ENCODE measurements at regions not wholly inside any gene's neighbourhood (a gene's known extent, or its start where the extent isn't known, plus 50 kb on each side); places are given as distances from the start of the nearest gene placed in this dataset.
A peak's percentile ranks its signal among the peaks of the same experiment; 100 is the strongest.
"Not testable (repeated sequence)": the region's sequence is repeated elsewhere in the genome, so short reads cannot be mapped to it uniquely, and the experiment has no call there.

GRCh38 chr10:3321123-3321522, 148.5 kb upstream of the PITRM1 start:
- no peak for DNase-seq (ENCODE audit: low read depth)
- H3K4me3 ChIP-seq (ENCODE audit: low read depth, low read length) = no peak overlapping the region
- TF ChIP-seq CTCF (IDR thresholded peaks at IDR 0.05; ENCODE audit: insufficient read depth, low read depth, low read length) = no peak

- no peak for DNase-seq (ENCODE audit: low read depth)
- no peak for TF ChIP-seq CTCF (IDR thresholded peaks at IDR 0.05; ENCODE audit: insufficient read depth, low read depth, low read length)
- H3K4me3 ChIP-seq (ENCODE audit: low read depth, low read length) = no peak overlapping the region
Observed at GRCh38 chr10:3319811-3320226, 147.2 kb upstream of the PITRM1 start.

- not testable (repeated sequence) for DNase-seq (ENCODE audit: low read depth); H3K4me3 ChIP-seq (ENCODE audit: low read depth, low read length)
Observed at GRCh38 chr10:3318480-3318807, 145.9 kb upstream of the PITRM1 start.

GRCh38 chr10:3317553-3318479, 145.2 kb upstream of the PITRM1 start:
- not testable (repeated sequence) for DNase-seq (ENCODE audit: low read depth); H3K4me3 ChIP-seq (ENCODE audit: low read depth, low read length)

- DNase-seq (ENCODE audit: low read depth) = not testable (repeated sequence)
Observed at GRCh38 chr10:3314445-3315085, 142.0 kb upstream of the PITRM1 start.

GRCh38 chr10:3313784-3314444, 141.3 kb upstream of the PITRM1 start:
- peak; percentile 72 for DNase-seq (ENCODE audit: low read depth)
- not testable (repeated sequence) for H3K4me3 ChIP-seq (ENCODE audit: low read depth, low read length)

More at GRCh38 chr10:3314445-3315085, 142.0 kb upstream of the PITRM1 start:
- not testable (repeated sequence) for H3K4me3 ChIP-seq (ENCODE audit: low read depth, low read length)

- TF ChIP-seq CTCF (IDR thresholded peaks at IDR 0.05; ENCODE audit: insufficient read depth, low read depth, low read length) = no peak
- DNase-seq (ENCODE audit: low read depth) = no peak
- H3K4me3 ChIP-seq (ENCODE audit: low read depth, low read length) = no peak overlapping the region
Observed at GRCh38 chr10:3312403-3312940, 139.9 kb upstream of the PITRM1 start.

GRCh38 chr10:3310016-3310784, 137.6 kb upstream of the PITRM1 start:
- no peak for DNase-seq (ENCODE audit: low read depth)
- no peak overlapping the region for H3K4me3 ChIP-seq (ENCODE audit: low read depth, low read length)
- no peak for TF ChIP-seq CTCF (IDR thresholded peaks at IDR 0.05; ENCODE audit: insufficient read depth, low read depth, low read length)

Measured in fibroblast of villous mesenchyme (primary cell).